ENCODE measurements at regions not wholly inside any gene's neighbourhood (a gene's known extent, or its start where the extent isn't known, plus 50 kb on each side); places are given as distances from the start of the nearest gene placed in this dataset.
A peak's percentile ranks its signal among the peaks of the same experiment; 100 is the strongest.
"Not testable (repeated sequence)": the region's sequence is repeated elsewhere in the genome, so short reads cannot be mapped to it uniquely, and the experiment has no call there.

GRCh38 chr4:146124023-146124680 lies 51.4 kb upstream of the LSM6 start:
- ATAC-seq (ENCODE audit: poor library complexity), result no peak
- intact Hi-C loops (cut with DNase I), result no loop called here
- no peak for DNase-seq

- intact Hi-C loops (cut with DNase I), result no loop called here
- DNase-seq (no peak), ATAC-seq (ENCODE audit: poor library complexity) (no peak)
These were observed 52.3 kb upstream of the LSM6 start for GRCh38 chr4:146123231-146123630.

GRCh38 chr4:146122398-146122797 lies 53.1 kb upstream of the LSM6 start:
- DNase-seq, result no peak
- intact Hi-C loops (cut with DNase I), result no loop called here

GRCh38 chr4:146121757-146122156 lies 53.8 kb upstream of the LSM6 start:
- DNase-seq (no peak), ATAC-seq (ENCODE audit: poor library complexity) (no peak)
- intact Hi-C loops (cut with DNase I), result no loop called here

More at GRCh38 chr4:146122398-146122797, 53.1 kb upstream of the LSM6 start:
- no peak for ATAC-seq (ENCODE audit: poor library complexity)

- intact Hi-C loops (cut with DNase I), result no loop called here
- DNase-seq, result no peak
- no peak for ATAC-seq (ENCODE audit: poor library complexity)
These were observed 55.6 kb upstream of the LSM6 start for GRCh38 chr4:146119845-146120404.

- DNase-seq, result no peak
- ATAC-seq (ENCODE audit: poor library complexity), result no peak
- intact Hi-C loops (cut with DNase I), result no loop called here
These were observed 61.5 kb upstream of the LSM6 start for GRCh38 chr4:146114066-146114465.

GRCh38 chr4:146113171-146113570 lies 62.3 kb upstream of the LSM6 start:
- intact Hi-C loops (cut with DNase I), result no loop called here
- ATAC-seq (ENCODE audit: poor library complexity) (no peak), DNase-seq (no peak)

GRCh38 chr4:146112389-146112788 lies 63.1 kb upstream of the LSM6 start:
- intact Hi-C loops (cut with DNase I), result no loop called here
- DNase-seq, result no peak

GRCh38 chr4:146110871-146111485 lies 64.5 kb upstream of the LSM6 start:
- DNase-seq (no peak), ATAC-seq (ENCODE audit: poor library complexity) (no peak)
- intact Hi-C loops (cut with DNase I), result no loop called here

More at GRCh38 chr4:146112389-146112788, 63.1 kb upstream of the LSM6 start:
- ATAC-seq (ENCODE audit: poor library complexity), result no peak

GRCh38 chr4:146108756-146109155 lies 66.8 kb upstream of the LSM6 start:
- DNase-seq, result no peak
- intact Hi-C loops (cut with DNase I), result no loop called here
- no peak for ATAC-seq (ENCODE audit: poor library complexity)

- ATAC-seq (ENCODE audit: poor library complexity) (no peak), DNase-seq (no peak)
- intact Hi-C loops (cut with DNase I), result no loop called here
These were observed 67.8 kb upstream of the LSM6 start for GRCh38 chr4:146107587-146108240.

GRCh38 chr4:146105464-146105863 lies 70.1 kb upstream of the LSM6 start:
- ATAC-seq (ENCODE audit: poor library complexity) (peak; percentile 29), DNase-seq (no peak)
- intact Hi-C loops (cut with DNase I), result no loop called here

GRCh38 chr4:146104541-146104940 lies 71.0 kb upstream of the LSM6 start:
- intact Hi-C loops (cut with DNase I), result no loop called here
- ATAC-seq (ENCODE audit: poor library complexity), result no peak
- DNase-seq, result no peak

- intact Hi-C loops (cut with DNase I); ATAC-seq (ENCODE audit: poor library complexity); DNase-seq: not testable (repeated sequence)
These were observed 71.5 kb upstream of the LSM6 start for GRCh38 chr4:146104052-146104451.

GRCh38 chr4:146099585-146099984 lies 75.9 kb upstream of the LSM6 start:
- ATAC-seq (ENCODE audit: poor library complexity) (no peak), DNase-seq (no peak)
- intact Hi-C loops (cut with DNase I), result no loop called here

- DNase-seq (no peak), ATAC-seq (ENCODE audit: poor library complexity) (no peak)
- intact Hi-C loops (cut with DNase I), result no loop called here
These were observed 76.5 kb upstream of the LSM6 start for GRCh38 chr4:146098978-146099377.

- DNase-seq, result no peak
- no peak for ATAC-seq (ENCODE audit: poor library complexity)
- intact Hi-C loops (cut with DNase I), result no loop called here
These were observed 77.1 kb upstream of the LSM6 start for GRCh38 chr4:146098397-146098796.

GRCh38 chr4:146096371-146096770 lies 79.1 kb upstream of the LSM6 start:
- intact Hi-C loops (cut with DNase I), result no loop called here
- ATAC-seq (ENCODE audit: poor library complexity) (no peak), DNase-seq (no peak)

GRCh38 chr4:146095860-146096259 lies 79.7 kb upstream of the LSM6 start:
- ATAC-seq (ENCODE audit: poor library complexity), result no peak
- intact Hi-C loops (cut with DNase I), result no loop called here
- no peak for DNase-seq

Measured in Right ventricle myocardium superior (tissue), 1 donor.